ENCODE measurements at regions not wholly inside any gene's neighbourhood (a gene's known extent, or its start where the extent isn't known, plus 50 kb on each side); places are given as distances from the start of the nearest gene placed in this dataset.

GRCh38 chr17:11006530-11006929 lies 168.6 kb upstream of the PIRT start:
- H3K4me1 Mint-ChIP-seq: no peaks in the 10 kb centered on the region
- DNase-seq: no peak
- Histone ChIP-seq H3K79me2 (ENCODE audit: insufficient read depth, low read length) (no peaks in the 10 kb centered on the region), H2BK5ac (ENCODE audit: insufficient read length, low read length) (no peak overlapping the region), H3K56ac (ENCODE audit: insufficient read length, low read depth, low read length) (no peak overlapping the region), H4K91ac (ENCODE audit: insufficient read length, low read depth, low read length) (no peak overlapping the region), H2BK120ac (ENCODE audit: low read depth, low read length, poor library complexity, severe bottlenecking) (no peak overlapping the region), H3K4me1 (ENCODE audit: insufficient read depth, low read length) (no peaks in the 10 kb centered on the region), H3T11ph (ENCODE audit: low read length) (no peak overlapping the region), H2AK5ac (ENCODE audit: insufficient read length, low read length) (no peak overlapping the region), H4K8ac (replicated peaks; ENCODE audit: insufficient read length, low read depth, low read length) (no peak overlapping the region), H3K27me3 (ENCODE audit: insufficient read depth, low read length) (no peaks in the 10 kb centered on the region), H3K4ac (ENCODE audit: low read depth, low read length) (no peak overlapping the region), H2AFZ (ENCODE audit: low read length) (no peak overlapping the region), H3K4me2 (ENCODE audit: insufficient read depth, insufficient read length, low read length) (no peak overlapping the region), H2BK20ac (ENCODE audit: low read depth, low read length, poor library complexity, severe bottlenecking) (no peak overlapping the region), H3K23me2 (ENCODE audit: insufficient read length, low read depth, low read length, poor library complexity, severe bottlenecking) (no peaks in the 10 kb centered on the region), H3K9ac (ENCODE audit: extremely low read depth, insufficient read length, low read length) (no peak overlapping the region), H3K14ac (ENCODE audit: insufficient read depth, low read length) (no peak overlapping the region), H2BK15ac (ENCODE audit: low read depth, low read length) (no peak overlapping the region), H4K20me1 (ENCODE audit: control insufficient read depth, insufficient read depth, insufficient read length) (no peaks in the 10 kb centered on the region), H3K18ac (ENCODE audit: insufficient read length, low read depth, low read length) (no peak overlapping the region), H3K79me1 (ENCODE audit: insufficient read depth, low read depth, low read length, poor library complexity, severe bottlenecking) (no peaks in the 10 kb centered on the region), H2BK12ac (ENCODE audit: insufficient read length, low read depth, low read length) (no peak overlapping the region), H3K9me3 (ENCODE audit: control insufficient read depth, low read depth, low read length) (no peaks in the 10 kb centered on the region), H3K23ac (ENCODE audit: insufficient read length, low read depth, low read length) (no peak overlapping the region), H3K27ac (ENCODE audit: insufficient read length, low read depth, low read length) (no peak overlapping the region), H4K5ac (ENCODE audit: insufficient read length, low read depth, low read length) (no peak overlapping the region)
- no peaks in the 10 kb centered on the region; a peak in 1 of 7 replicates for H3K36me3 Mint-ChIP-seq (ENCODE audit: insufficient read depth in 1 of 3, low read depth in 3 of 3)
- H3K9me3 Mint-ChIP-seq: peaks cover 0 to 2% of the 10 kb centered on the region in 2 experiments; a peak in 1 of 5 replicates
- H3K27me3 Mint-ChIP-seq (ENCODE audit: low read depth): peaks cover 3% of the 10 kb centered on the region; the same call in 1 of the 2 replicates
- TF ChIP-seq, protein P1, sequence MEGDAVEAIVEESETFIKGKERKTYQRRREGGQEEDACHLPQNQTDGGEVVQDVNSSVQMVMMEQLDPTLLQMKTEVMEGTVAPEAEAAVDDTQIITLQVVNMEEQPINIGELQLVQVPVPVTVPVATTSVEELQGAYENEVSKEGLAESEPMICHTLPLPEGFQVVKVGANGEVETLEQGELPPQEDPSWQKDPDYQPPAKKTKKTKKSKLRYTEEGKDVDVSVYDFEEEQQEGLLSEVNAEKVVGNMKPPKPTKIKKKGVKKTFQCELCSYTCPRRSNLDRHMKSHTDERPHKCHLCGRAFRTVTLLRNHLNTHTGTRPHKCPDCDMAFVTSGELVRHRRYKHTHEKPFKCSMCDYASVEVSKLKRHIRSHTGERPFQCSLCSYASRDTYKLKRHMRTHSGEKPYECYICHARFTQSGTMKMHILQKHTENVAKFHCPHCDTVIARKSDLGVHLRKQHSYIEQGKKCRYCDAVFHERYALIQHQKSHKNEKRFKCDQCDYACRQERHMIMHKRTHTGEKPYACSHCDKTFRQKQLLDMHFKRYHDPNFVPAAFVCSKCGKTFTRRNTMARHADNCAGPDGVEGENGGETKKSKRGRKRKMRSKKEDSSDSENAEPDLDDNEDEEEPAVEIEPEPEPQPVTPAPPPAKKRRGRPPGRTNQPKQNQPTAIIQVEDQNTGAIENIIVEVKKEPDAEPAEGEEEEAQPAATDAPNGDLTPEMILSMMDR (conservative IDR thresholded peaks at IDR 0.05): no peak
- no peak overlapping the region for H3K4me3 Mint-ChIP-seq
- H3K27ac Mint-ChIP-seq: no peak overlapping the region
- WGBS (ENCODE audit: extremely low coverage, insufficient read length, low lambda C conversion rate): no CpG with 5 or more reads among the region's 5 CpGs
